AG04450 (cell line): ENCODE measurements at regions not wholly inside any gene's neighbourhood (a gene's known extent, or its start where the extent isn't known, plus 50 kb on each side); places are given as distances from the start of the nearest gene placed in this dataset.

ENCODE experiments used
- CTCF ChIA-PET: fragments of 300-600, 350-600 bp; formaldehyde crosslinking; extraction: SDS; loops from one replicate; lab custom pipeline; 2022; ENCODE audit warnings: antibody characterized with exemption, inconsistent platforms; lab: Charles Lee
- POLR2A ChIA-PET: fragments of 350-600 bp; formaldehyde crosslinking; extraction: SDS; loops from one replicate; lab custom pipeline; 2021; ENCODE audit warnings: antibody characterized with exemption, inconsistent platforms; lab: Yijun Ruan, JAX
- DNase-seq: peaks from one replicate; pipeline ENCODE4 v3.0.0-alpha.2; 2011; ENCODE audit warnings: low read depth, low spot score
- H3K27ac ChIP-seq: one replicate; pipeline ENCODE4 v1.5.1; 2012; ENCODE audit warnings: low read depth, low read length, control low read depth
- H3K27me3 ChIP-seq: one replicate; pipeline ENCODE4 v1.6.0; 2012; ENCODE audit warnings: low read length; ENCODE audit not compliant: control insufficient read depth, insufficient read depth
- H3K4me3 ChIP-seq: 2 replicates; pipeline ENCODE4 v1.5.1; 2011; ENCODE audit warnings: mild to moderate bottlenecking, low read depth, low read length, control low read depth
- H3K9me3 ChIP-seq: 2 replicates; pipeline ENCODE4 v1.5.1; 2012; ENCODE audit warnings: low read length; ENCODE audit not compliant: control insufficient read depth, insufficient read depth
- CTCF ChIP-seq: IDR thresholded peaks from 2 replicates; pipeline ENCODE4 v1.5.1; 2011; ENCODE audit warnings: low read depth, low read length, control low read depth, inconsistent platforms

GRCh38 chr15:35783203-35783602 is 237.2 kb upstream of the DPH6 start:
- Histone ChIP-seq H3K4me3 (no peak overlapping the region), H3K9me3 (no peaks in the 10 kb centered on the region), H3K27ac (no peak overlapping the region), H3K27me3 (no peaks in the 10 kb centered on the region)
- no peak for TF ChIP-seq CTCF
- CTCF ChIA-PET: no interaction called here
- DNase-seq: no peak
- POLR2A ChIA-PET: no interaction called here

DNA sequence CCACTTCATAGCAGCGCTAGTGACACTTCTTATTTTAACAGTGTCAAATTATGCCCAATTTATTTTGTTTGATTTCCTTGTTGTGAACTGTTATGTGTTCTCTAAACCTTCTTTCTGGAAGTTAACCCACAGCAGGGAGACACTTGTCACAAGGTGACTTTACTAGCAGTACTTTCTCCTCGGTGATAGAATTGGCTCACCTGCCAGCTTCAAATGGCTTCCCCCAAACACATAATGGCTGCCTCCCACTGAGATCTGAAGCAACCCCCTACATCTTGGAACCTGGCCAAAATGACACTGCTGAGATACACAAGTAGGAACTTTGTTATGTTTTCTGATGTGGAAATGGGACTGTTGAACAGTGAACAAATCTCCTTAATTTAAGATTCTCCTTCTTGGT is 238.8 kb upstream of the DPH6 start:
- TF ChIP-seq CTCF: no peak
- Histone ChIP-seq H3K27me3 (no peaks in the 10 kb centered on the region), H3K27ac (no peak overlapping the region), H3K4me3 (no peak overlapping the region), H3K9me3 (no peaks in the 10 kb centered on the region)
- no peak for DNase-seq
- POLR2A ChIA-PET: no interaction called here
- CTCF ChIA-PET: interaction anchor here (0.9 kb wide), 1 partner anchor 33 kb away, joined by 3 read pairs; no protein-coding TSS in a partner anchor

GRCh38 chr15:35810007-35810406 is 264.0 kb upstream of the DPH6 start:
- H3K9me3 ChIP-seq: no peaks in the 10 kb centered on the region
- no peak for TF ChIP-seq CTCF
- ChIA-PET POLR2A (no interaction called here), CTCF (interaction anchor here (2.1 kb wide), 1 partner anchor 59 kb away, joined by 8 read pairs; no protein-coding TSS in a partner anchor)
- no peak overlapping the region for H3K27ac ChIP-seq
- H3K4me3 ChIP-seq: no peak overlapping the region
- no peak for DNase-seq
- H3K27me3 ChIP-seq: no peaks in the 10 kb centered on the region

DNA sequence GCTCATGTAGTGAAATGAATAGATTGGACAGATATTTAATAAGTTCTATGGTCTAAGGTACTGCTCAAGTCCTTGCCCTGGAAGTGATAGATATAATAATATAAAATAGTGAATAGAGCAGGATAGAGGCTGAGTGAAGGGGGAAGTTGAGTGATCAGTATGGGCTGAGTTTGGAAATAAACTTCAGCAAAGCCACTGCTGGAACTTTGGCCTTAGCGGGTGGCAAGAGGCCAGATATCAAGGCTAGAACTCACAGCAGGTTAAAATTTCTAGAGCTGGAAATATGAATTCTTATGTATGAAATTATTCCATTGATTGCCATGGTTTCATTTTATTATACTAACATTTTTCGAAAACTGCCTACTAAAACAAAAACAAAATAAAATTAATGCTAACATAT is 267.6 kb upstream of the DPH6 start:
- Histone ChIP-seq H3K27me3 (no peaks in the 10 kb centered on the region), H3K27ac (no peak overlapping the region), H3K4me3 (no peak overlapping the region), H3K9me3 (no peaks in the 10 kb centered on the region)
- no peak for DNase-seq
- TF ChIP-seq CTCF: no peak
- POLR2A ChIA-PET: interaction anchor here (0.6 kb wide), 1 partner anchor 39 kb away, joined by 3 read pairs; no protein-coding TSS in a partner anchor
- CTCF ChIA-PET: no interaction called here

GRCh38 chr15:35818846-35819245 is 272.9 kb upstream of the DPH6 start:
- H3K27ac ChIP-seq: no peak overlapping the region
- H3K4me3 ChIP-seq: no peak overlapping the region
- no peaks in the 10 kb centered on the region for H3K9me3 ChIP-seq
- no peaks in the 10 kb centered on the region for H3K27me3 ChIP-seq
- no peak for TF ChIP-seq CTCF
- no peak for DNase-seq
- CTCF ChIA-PET: no interaction called here
- POLR2A ChIA-PET: no interaction called here
